ENCODE measurements at regions not wholly inside any gene's neighbourhood (a gene's known extent, or its start where the extent isn't known, plus 50 kb on each side); places are given as distances from the start of the nearest gene placed in this dataset.

- TF ChIP-seq CTCF (IDR thresholded peaks at IDR 0.05 in 2 of 3, conservative IDR thresholded peaks at IDR 0.05 in 1 of 3; ENCODE audit: borderline replicate concordance in 1 of 3, insufficient read depth in 1 of 3, low read depth in 2 of 3, low read length in 2 of 3) (no peak), EZH2 (IDR thresholded peaks at IDR 0.05) (no peak), ELF1 (IDR thresholded peaks at IDR 0.05; ENCODE audit: borderline replicate concordance, low read depth) (no peak), SIN3A (IDR thresholded peaks at IDR 0.05; ENCODE audit: low read depth) (no peak), CEBPB (IDR thresholded peaks at IDR 0.05; ENCODE audit: low read depth) (no peak), MAX (IDR thresholded peaks at IDR 0.05) (no peak), SP1 (IDR thresholded peaks at IDR 0.05; ENCODE audit: low read depth) (no peak), TCF7L2 (IDR thresholded peaks at IDR 0.05; ENCODE audit: borderline replicate concordance, extremely low read depth, insufficient read depth, insufficient read length) (no peak), REST (IDR thresholded peaks at IDR 0.05; ENCODE audit: low read depth) (no peak), POLR2A (IDR thresholded peaks at IDR 0.05; ENCODE audit: borderline replicate concordance, extremely low read depth, insufficient read depth, insufficient read length) (no peak), FOSL1 (IDR thresholded peaks at IDR 0.05; ENCODE audit: low read depth) (no peak)
Observed at GRCh38 chr2:185074156-185074555, 475.8 kb downstream of the ZNF804A start.

Measured in HCT116 (cell line).